OCI-LY3 (cell line): ENCODE measurements at regions not wholly inside any gene's neighbourhood (a gene's known extent, or its start where the extent isn't known, plus 50 kb on each side); places are given as distances from the start of the nearest gene placed in this dataset.

Source experiments
- H2AFZ ChIP-seq: fragments of 200-600, 300-600 bp; shearing (Covaris generic); 2 replicates; pipeline ENCODE4 v1.6.0; 2014; ENCODE audit warnings: antibody characterized with exemption, low read depth, low read length
- H3K27ac ChIP-seq: fragments of 200-600, 300-600 bp; sonication (generic); 2 replicates; pipeline ENCODE4 v1.5.1; 2014; ENCODE audit warnings: mild to moderate bottlenecking, low read length, moderate library complexity, mixed read lengths
- H3K27me3 ChIP-seq: fragments of 200-600, 300-600 bp; sonication (generic); 2 replicates; pipeline ENCODE4 v1.6.1; 2014; ENCODE audit warnings: low read depth, low read length, mixed read lengths
- H3K36me3 ChIP-seq: fragments of 200-600, 300-600 bp; sonication (generic); replicated peaks from 2 replicates; pipeline ENCODE3; 2014; ENCODE audit warnings: low read depth, low read length, mixed read lengths
- H3K4me1 ChIP-seq: fragments of 300-600, 200-600 bp; sonication (generic); 2 replicates; pipeline ENCODE4 v1.6.1; 2014; ENCODE audit warnings: low read length, mixed read lengths
- H3K4me2 ChIP-seq: fragments of 200-600, 300-600 bp; sonication (generic); 2 replicates; pipeline ENCODE4 v1.6.1; 2014; ENCODE audit warnings: low read length, mixed read lengths
- H3K4me3 ChIP-seq: fragments of 300-600, 200-600 bp; sonication (generic); 2 replicates; pipeline ENCODE4 v1.5.1; 2014; ENCODE audit warnings: antibody characterized with exemption, mild to moderate bottlenecking, low read length, moderate library complexity
- H3K79me2 ChIP-seq: fragments of 300-600, 200-600 bp; shearing (Covaris generic); 2 replicates; pipeline ENCODE4 v1.6.1; 2014; ENCODE audit warnings: mild to moderate bottlenecking, low read length, mixed read lengths
- H3K9ac ChIP-seq: fragments of 300-600, 200-600 bp; shearing (Covaris generic); 2 replicates; pipeline ENCODE4 v1.6.0; 2014; ENCODE audit warnings: mild to moderate bottlenecking, low read length, moderate library complexity
- H3K9me3 ChIP-seq: fragments of 200-600, 300-600 bp; shearing (Covaris generic); 2 replicates; pipeline ENCODE4 v1.6.1; 2014; ENCODE audit warnings: low read length, mixed read lengths; ENCODE audit not compliant: insufficient read depth
- H4K20me1 ChIP-seq: fragments of 200-600, 300-600 bp; sonication (generic); 2 replicates; pipeline ENCODE4 v1.6.1; 2016; ENCODE audit warnings: low read length, mixed read lengths; ENCODE audit not compliant: insufficient read depth
- EZH2phosphoT487 ChIP-seq: fragments of 200-600 bp; shearing (Covaris generic); IDR thresholded peaks from 2 replicates; pipeline ENCODE4 v1.6.1; 2018; ENCODE audit warnings: antibody characterized with exemption, mixed run types, low read depth
- TF ChIP-seq, protein P1 (sequence below): fragments of 200-600, 300-600 bp; sonication (generic); IDR thresholded peaks from 2 replicates; pipeline ENCODE4 v1.5.1; 2014; ENCODE audit warnings: antibody characterized with exemption, low read length, low read depth

DNA sequence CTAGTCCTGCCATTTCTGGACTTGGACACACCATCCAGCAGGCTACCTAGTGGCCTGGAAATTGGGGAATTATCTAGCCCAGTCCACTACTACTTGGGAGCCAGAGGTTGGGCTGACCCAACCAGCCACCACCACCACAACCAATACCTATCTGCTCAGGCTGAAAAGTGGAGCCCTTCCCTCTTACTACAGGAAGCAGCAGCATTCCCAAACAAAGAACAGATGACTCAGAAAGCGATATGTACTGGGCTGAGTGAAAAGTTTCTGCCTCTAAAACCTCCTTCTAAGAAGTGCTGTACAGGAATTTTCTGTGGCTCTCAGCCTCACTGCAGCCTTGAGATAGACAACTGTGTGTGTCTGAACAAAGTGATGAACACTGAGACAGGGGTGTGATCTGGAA lies 279.4 kb downstream of the CDH10 start:
- no peak overlapping the region for H3K4me2 ChIP-seq
- no peaks in the 10 kb centered on the region for H3K4me1 ChIP-seq
- no peaks in the 10 kb centered on the region for H3K36me3 ChIP-seq
- no peaks in the 10 kb centered on the region for H3K27me3 ChIP-seq
- no peak overlapping the region for H3K9ac ChIP-seq
- TF ChIP-seq, protein P1, sequence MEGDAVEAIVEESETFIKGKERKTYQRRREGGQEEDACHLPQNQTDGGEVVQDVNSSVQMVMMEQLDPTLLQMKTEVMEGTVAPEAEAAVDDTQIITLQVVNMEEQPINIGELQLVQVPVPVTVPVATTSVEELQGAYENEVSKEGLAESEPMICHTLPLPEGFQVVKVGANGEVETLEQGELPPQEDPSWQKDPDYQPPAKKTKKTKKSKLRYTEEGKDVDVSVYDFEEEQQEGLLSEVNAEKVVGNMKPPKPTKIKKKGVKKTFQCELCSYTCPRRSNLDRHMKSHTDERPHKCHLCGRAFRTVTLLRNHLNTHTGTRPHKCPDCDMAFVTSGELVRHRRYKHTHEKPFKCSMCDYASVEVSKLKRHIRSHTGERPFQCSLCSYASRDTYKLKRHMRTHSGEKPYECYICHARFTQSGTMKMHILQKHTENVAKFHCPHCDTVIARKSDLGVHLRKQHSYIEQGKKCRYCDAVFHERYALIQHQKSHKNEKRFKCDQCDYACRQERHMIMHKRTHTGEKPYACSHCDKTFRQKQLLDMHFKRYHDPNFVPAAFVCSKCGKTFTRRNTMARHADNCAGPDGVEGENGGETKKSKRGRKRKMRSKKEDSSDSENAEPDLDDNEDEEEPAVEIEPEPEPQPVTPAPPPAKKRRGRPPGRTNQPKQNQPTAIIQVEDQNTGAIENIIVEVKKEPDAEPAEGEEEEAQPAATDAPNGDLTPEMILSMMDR, result no peak
- TF ChIP-seq EZH2phosphoT487, result no peak
- no peaks in the 10 kb centered on the region for H4K20me1 ChIP-seq
- H3K79me2 ChIP-seq, result no peaks in the 10 kb centered on the region
- no peak overlapping the region for H3K4me3 ChIP-seq
- H3K9me3 ChIP-seq, result no peaks in the 10 kb centered on the region
- no peak overlapping the region for H3K27ac ChIP-seq
- H2AFZ ChIP-seq, result no peak overlapping the region

DNA sequence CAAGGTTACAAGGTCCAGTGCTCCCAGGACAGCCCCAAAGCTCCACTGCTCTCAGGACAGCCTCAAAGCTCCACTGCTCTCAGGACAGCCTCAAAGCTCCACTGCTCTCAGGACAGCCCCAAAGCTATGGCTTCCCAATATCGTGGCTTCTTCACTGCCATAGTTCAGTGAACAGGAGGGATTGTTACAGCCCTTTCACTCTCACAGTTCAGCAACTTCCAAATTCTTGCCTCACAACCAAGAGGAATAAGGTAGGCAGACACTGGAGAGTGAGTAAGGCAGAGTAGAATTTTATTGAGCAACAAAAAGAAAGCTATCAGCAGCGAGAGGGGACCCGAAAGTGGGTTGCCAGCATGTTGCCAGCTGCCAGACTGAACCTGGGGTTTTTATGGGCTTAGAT lies 277.6 kb downstream of the CDH10 start:
- no peak overlapping the region for H2AFZ ChIP-seq

DNA sequence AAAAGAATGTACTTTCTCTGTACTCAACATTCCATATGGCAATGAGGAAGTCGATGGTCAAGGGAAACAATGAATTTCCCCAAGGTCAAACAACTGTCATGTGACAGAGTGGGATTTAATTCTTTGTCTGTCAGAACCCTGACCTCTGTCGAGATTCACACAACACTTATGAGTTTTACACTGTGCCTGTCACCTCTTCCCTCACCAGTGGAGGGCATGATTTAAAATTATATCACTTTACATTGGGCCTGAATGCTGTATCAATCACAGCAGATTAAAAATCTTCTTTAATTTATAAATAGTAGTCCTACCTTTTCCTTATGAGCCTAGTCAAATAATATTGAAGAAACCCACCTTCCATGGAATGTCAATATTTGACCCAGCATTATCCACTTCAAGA lies 276.7 kb downstream of the CDH10 start:
- H3K9ac ChIP-seq, result no peak overlapping the region

More for the DNA sequence above, 277.6 kb downstream of the CDH10 start:
- Histone ChIP-seq H3K27ac (no peak overlapping the region), H3K9ac (no peak overlapping the region), H3K79me2 (no peaks in the 10 kb centered on the region), H3K4me3 (no peak overlapping the region), H3K27me3 (no peaks in the 10 kb centered on the region), H3K9me3 (no peaks in the 10 kb centered on the region), H3K4me2 (no peak overlapping the region), H3K4me1 (no peaks in the 10 kb centered on the region), H4K20me1 (no peaks in the 10 kb centered on the region), H3K36me3 (no peaks in the 10 kb centered on the region)
- no peak for TF ChIP-seq EZH2phosphoT487
- TF ChIP-seq, protein P1, result no peak

DNA sequence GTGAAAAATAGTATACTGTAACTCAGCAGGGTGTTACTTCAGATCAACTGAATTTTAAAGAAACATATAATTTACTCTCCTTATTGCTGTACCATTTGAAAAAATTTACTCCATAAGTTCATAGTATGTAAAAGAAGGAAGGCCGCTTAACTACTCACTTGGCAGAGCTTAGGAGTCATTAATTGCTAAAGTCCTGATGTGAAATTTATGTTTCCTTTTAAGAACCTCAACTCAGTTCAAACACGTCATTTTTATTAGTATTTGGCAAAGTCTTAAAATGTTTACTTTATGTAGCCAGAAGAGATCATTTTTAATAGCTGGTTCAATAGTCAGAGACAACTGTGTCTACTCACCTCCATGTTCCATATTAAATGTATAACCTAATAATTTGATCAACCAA lies 268.6 kb downstream of the CDH10 start:
- Histone ChIP-seq H3K79me2 (no peaks in the 10 kb centered on the region), H4K20me1 (no peaks in the 10 kb centered on the region), H3K9ac (no peak overlapping the region), H3K36me3 (no peaks in the 10 kb centered on the region), H3K27ac (no peak overlapping the region), H3K4me1 (no peaks in the 10 kb centered on the region), H3K4me3 (no peak overlapping the region), H3K4me2 (no peak overlapping the region), H3K9me3 (no peaks in the 10 kb centered on the region), H3K27me3 (no peaks in the 10 kb centered on the region), H2AFZ (no peak overlapping the region)
- no peak for TF ChIP-seq EZH2phosphoT487
- TF ChIP-seq, protein P1, result no peak

More for the DNA sequence above, 276.7 kb downstream of the CDH10 start:
- H3K4me2 ChIP-seq, result no peak overlapping the region
- H3K27me3 ChIP-seq, result no peaks in the 10 kb centered on the region
- H3K9me3 ChIP-seq, result no peaks in the 10 kb centered on the region
- H3K79me2 ChIP-seq, result no peaks in the 10 kb centered on the region
- no peaks in the 10 kb centered on the region for H3K4me1 ChIP-seq
- TF ChIP-seq EZH2phosphoT487, result no peak
- TF ChIP-seq, protein P1, result no peak
- H3K36me3 ChIP-seq, result no peaks in the 10 kb centered on the region
- no peak overlapping the region for H3K27ac ChIP-seq
- no peaks in the 10 kb centered on the region for H4K20me1 ChIP-seq
- no peak overlapping the region for H3K4me3 ChIP-seq
- H2AFZ ChIP-seq, result no peak overlapping the region
